CD8-positive, alpha-beta memory T cell (primary cell): ENCODE measurements at regions not wholly inside any gene's neighbourhood (a gene's known extent, or its start where the extent isn't known, plus 50 kb on each side); places are given as distances from the start of the nearest gene placed in this dataset.
"Not testable (repeated sequence)": the region's sequence is repeated elsewhere in the genome, so short reads cannot be mapped to it uniquely, and the experiment has no call there.

Experiments used
- CTCF ChIA-PET: fragments of 350-600 bp; sonication (Branson Sonifier 250); formaldehyde crosslinking; loops from one replicate; lab custom pipeline; 2021; ENCODE audit warnings: antibody characterized with exemption; lab: Charles Lee
- POLR2A ChIA-PET: fragments of 350-600 bp; sonication (Branson Sonifier 250); formaldehyde crosslinking; loops from one replicate; lab custom pipeline; 2021; ENCODE audit warnings: antibody characterized with exemption; lab: Charles Lee
- DNase-seq, 5 donors: peaks; one replicate each; pipeline versions ENCODE4 v3.0.0 to v3.0.0-alpha.2; 2020 to 2022; ENCODE audit warnings: mixed read lengths in 1 of 5
- H3K27ac ChIP-seq: one replicate; pipeline ENCODE4 v1.7.0; 2013; ENCODE audit warnings: low read depth, mild to moderate bottlenecking, low read length, moderate library complexity
- H3K27me3 ChIP-seq: 2 replicates; pipeline ENCODE4 v1.7.0; 2013; ENCODE audit warnings: low read length, mild to moderate bottlenecking; ENCODE audit not compliant: insufficient read depth, poor library complexity, severe bottlenecking
- H3K36me3 ChIP-seq: 2 replicates; pipeline ENCODE4 v1.7.0; 2013; ENCODE audit warnings: mild to moderate bottlenecking, low read length, moderate library complexity; ENCODE audit not compliant: insufficient read depth
- H3K4me1 ChIP-seq: 2 replicates; pipeline ENCODE4 v1.7.0; 2013; ENCODE audit warnings: mild to moderate bottlenecking, low read length, moderate library complexity; ENCODE audit not compliant: insufficient read depth
- H3K4me3 ChIP-seq: 2 replicates; pipeline ENCODE4 v1.7.0; 2013; ENCODE audit warnings: mild to moderate bottlenecking, low read length
- H3K9me3 ChIP-seq: 2 replicates; pipeline ENCODE4 v1.7.0; 2013; ENCODE audit warnings: mild to moderate bottlenecking, low read length
- H3K27ac Mint-ChIP-seq, 8 donors: one replicate each; pipeline ENCODE4 v1.8.0; 2020 to 2021; ENCODE audit warnings: mixed read lengths in 8 of 8, mild to moderate bottlenecking in 6 of 8, inconsistent platforms in 3 of 8, moderate library complexity in 3 of 8
- H3K27me3 Mint-ChIP-seq, 2 donors: one replicate each; pipeline ENCODE4 v1.8.0; 2020 to 2021; ENCODE audit warnings: mixed read lengths in 2 of 2, mild to moderate bottlenecking in 1 of 2, moderate library complexity in 1 of 2
- H3K36me3 Mint-ChIP-seq, 3 donors: one replicate each; pipeline ENCODE4 v1.8.0; 2020 to 2021; ENCODE audit warnings: mixed read lengths in 3 of 3, inconsistent platforms in 1 of 3, mild to moderate bottlenecking in 1 of 3
- H3K4me1 Mint-ChIP-seq, 3 donors: one replicate each; pipeline ENCODE4 v1.8.0; 2020 to 2021; ENCODE audit warnings: mixed read lengths in 3 of 3, inconsistent platforms in 1 of 3, mild to moderate bottlenecking in 1 of 3
- H3K4me3 Mint-ChIP-seq, 7 donors: one replicate each; pipeline ENCODE4 v1.8.0; 2020 to 2021; ENCODE audit warnings: mixed read lengths in 7 of 7, mild to moderate bottlenecking in 6 of 7, moderate library complexity in 4 of 7, inconsistent platforms in 2 of 7
- H3K9me3 Mint-ChIP-seq, 5 donors: one replicate each; pipeline ENCODE4 v1.8.0; 2020 to 2022; ENCODE audit warnings: mixed read lengths in 5 of 5, mild to moderate bottlenecking in 3 of 5, moderate library complexity in 2 of 5, inconsistent platforms in 1 of 5

DNA sequence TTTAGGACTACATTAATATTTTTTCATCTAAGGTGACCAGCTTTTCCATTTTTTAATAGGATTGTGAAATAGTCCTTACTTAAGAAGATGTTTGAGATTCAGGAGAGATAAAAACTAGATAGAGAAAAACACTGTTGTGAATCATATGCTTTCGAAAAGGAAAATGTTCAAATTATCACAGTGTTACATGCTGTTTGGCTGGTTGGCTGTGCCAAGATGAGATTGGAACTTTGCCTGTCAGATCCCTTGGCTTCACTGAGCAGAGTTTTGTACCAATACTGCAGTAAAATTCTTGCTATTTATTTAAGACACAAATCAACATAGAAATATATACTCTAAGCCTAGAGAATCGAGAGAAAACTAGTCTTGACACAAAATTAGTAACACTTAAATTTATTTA is 117.2 kb downstream of the OXSM start:
- Histone ChIP-seq H3K27ac (no peak overlapping the region), H3K4me1 (peaks cover 3% of the 10 kb centered on the region), H3K27me3 (no peaks in the 10 kb centered on the region), H3K4me3 (no peak overlapping the region), H3K36me3 (no peaks in the 10 kb centered on the region), H3K9me3 (no peaks in the 10 kb centered on the region)
- Mint-ChIP-seq H3K9me3 (peaks cover 0 to 6% (median 0%) of the 10 kb centered on the region in 5 donors), H3K27ac (no peak overlapping the region), H3K4me1 (peaks cover 11 to 31% (median 25%) of the 10 kb centered on the region in 3 donors), H3K36me3 (peaks cover 0 to 8% (median 0%) of the 10 kb centered on the region in 3 donors), H3K27me3 (peaks cover 3 to 4% of the 10 kb centered on the region in 2 donors), H3K4me3 (no peak overlapping the region)
- no peak for DNase-seq
- ChIA-PET CTCF (no interaction called here), POLR2A (no interaction called here)

DNA sequence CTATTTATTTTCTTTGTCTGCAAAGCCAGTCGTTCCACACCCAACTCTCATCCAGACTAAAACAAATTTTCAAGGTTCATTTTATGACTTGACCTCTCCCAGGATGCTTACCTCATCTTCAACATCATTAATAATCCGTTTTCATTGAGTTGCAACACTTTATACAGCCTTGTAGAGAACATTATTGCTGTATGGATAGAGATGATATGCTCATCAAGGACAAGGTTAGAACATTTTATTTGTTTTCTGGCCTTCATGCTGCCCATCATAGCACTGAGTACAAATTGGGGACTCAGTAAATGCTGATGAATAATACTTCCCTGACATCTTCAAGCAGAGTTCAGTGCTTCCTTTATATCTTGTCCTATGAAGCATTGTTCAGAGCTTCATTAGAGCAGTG is 120.2 kb downstream of the OXSM start:
- Histone ChIP-seq H3K4me1 (peaks cover 5% of the 10 kb centered on the region), H3K27me3 (no peaks in the 10 kb centered on the region), H3K4me3 (no peak overlapping the region), H3K27ac (no peak overlapping the region), H3K9me3 (no peaks in the 10 kb centered on the region), H3K36me3 (no peaks in the 10 kb centered on the region)
- ChIA-PET POLR2A (no interaction called here), CTCF (no interaction called here)
- H3K4me1 Mint-ChIP-seq = peaks cover 9 to 23% (median 21%) of the 10 kb centered on the region in 3 donors
- H3K9me3 Mint-ChIP-seq = peaks cover 0 to 6% (median 0%) of the 10 kb centered on the region in 5 donors
- H3K27me3 Mint-ChIP-seq = peaks cover 3 to 4% of the 10 kb centered on the region in 2 donors
- no peak overlapping the region for H3K4me3 Mint-ChIP-seq
- H3K36me3 Mint-ChIP-seq = peaks cover 0 to 9% (median 0%) of the 10 kb centered on the region in 3 donors
- H3K27ac Mint-ChIP-seq = no peak overlapping the region
- DNase-seq = no peak

DNA sequence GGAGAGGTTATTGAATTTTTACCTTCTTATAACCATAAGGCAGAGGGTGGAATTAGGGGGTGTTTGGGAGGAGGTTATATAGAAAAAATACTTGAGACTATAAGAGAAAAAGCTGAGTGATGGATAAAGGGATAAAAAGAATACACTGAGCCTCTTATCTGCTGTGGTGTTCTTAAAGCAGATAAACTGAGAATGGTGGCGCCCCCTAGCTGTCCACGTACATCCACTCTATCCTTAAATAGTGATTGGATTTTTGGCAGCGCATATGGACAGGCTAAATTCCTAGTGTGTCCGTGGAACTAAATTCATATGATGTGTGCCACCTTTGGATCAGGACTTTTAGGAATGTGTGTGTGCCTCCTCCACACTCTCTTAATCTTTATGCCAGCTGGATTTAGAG is 121.1 kb downstream of the OXSM start:
- H3K27ac Mint-ChIP-seq = peak overlapping the region; percentile 27 to 98 (median 95)
- Histone ChIP-seq H3K27ac (no peak overlapping the region), H3K9me3 (no peaks in the 10 kb centered on the region), H3K4me1 (peaks cover 5% of the 10 kb centered on the region), H3K4me3 (no peak overlapping the region), H3K36me3 (no peaks in the 10 kb centered on the region), H3K27me3 (no peaks in the 10 kb centered on the region)
- H3K4me3 Mint-ChIP-seq = no peak overlapping the region
- POLR2A ChIA-PET = no interaction called here
- peak in 4 of 5 donors; percentile 3 to 48 (median 13) for DNase-seq
- H3K27me3 Mint-ChIP-seq = peaks cover 2 to 4% of the 10 kb centered on the region in 2 donors
- H3K4me1 Mint-ChIP-seq = peaks cover 9 to 23% (median 21%) of the 10 kb centered on the region in 3 donors
- CTCF ChIA-PET = no interaction called here
- H3K9me3 Mint-ChIP-seq = peaks cover 0 to 6% (median 0%) of the 10 kb centered on the region in 5 donors
- peaks cover 0 to 9% (median 0%) of the 10 kb centered on the region in 3 donors for H3K36me3 Mint-ChIP-seq

DNA sequence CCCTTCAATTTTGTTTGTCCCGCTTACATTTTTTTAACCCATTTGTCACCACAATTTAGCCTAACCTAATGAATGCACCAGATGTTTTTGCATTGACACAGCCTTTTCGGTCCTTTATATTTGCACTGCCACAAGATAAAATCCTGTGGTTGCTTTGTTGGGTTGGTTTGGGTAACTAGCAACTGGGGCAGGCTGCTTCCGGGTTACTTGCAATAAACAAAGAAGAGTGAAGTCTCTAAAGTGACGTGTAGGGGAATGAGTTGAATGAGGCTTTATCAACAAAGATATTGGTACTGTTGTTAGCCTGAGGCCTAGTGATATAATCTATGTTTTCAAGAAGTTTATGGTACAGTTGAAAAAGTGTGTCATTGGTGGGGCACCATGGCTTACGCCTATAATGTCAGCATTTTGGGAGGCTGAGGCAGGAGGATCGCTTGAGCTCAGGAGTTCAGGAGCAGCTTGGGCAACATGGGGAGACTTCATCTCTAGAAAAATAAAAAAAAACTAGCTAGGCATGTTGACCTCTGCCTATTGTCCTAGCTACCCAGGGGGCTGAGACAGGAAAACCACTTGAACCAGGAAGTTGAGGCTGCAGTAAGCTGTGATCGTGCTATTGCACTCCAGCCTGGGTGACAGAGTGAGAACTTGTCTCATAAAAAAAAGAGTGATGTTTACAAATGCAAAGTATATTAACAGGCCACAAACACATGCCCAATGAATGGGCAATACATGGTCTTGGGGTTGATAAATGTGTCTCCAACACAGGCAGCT is 121.8 kb downstream of the OXSM start:
- Histone ChIP-seq H3K4me1 (peaks cover 5% of the 10 kb centered on the region), H3K4me3 (no peak overlapping the region), H3K36me3 (no peaks in the 10 kb centered on the region), H3K27me3 (no peaks in the 10 kb centered on the region), H3K9me3 (no peaks in the 10 kb centered on the region), H3K27ac (peak overlapping the region; percentile 32)
- Mint-ChIP-seq H3K4me3 (peak overlapping the region in 6 of 7 donors; percentile 1 to 58 (median 20)), H3K4me1 (peaks cover 9 to 23% (median 21%) of the 10 kb centered on the region in 3 donors), H3K9me3 (peaks cover 0 to 6% (median 0%) of the 10 kb centered on the region in 5 donors), H3K27me3 (peaks cover 2 to 4% of the 10 kb centered on the region in 2 donors), H3K36me3 (peaks cover 0 to 9% (median 0%) of the 10 kb centered on the region in 3 donors), H3K27ac (peak overlapping the region; percentile 89 to 98 (median 96))
- peak in 4 of 5 donors; percentile 7 to 51 (median 32) for DNase-seq
- CTCF ChIA-PET = interaction anchor here (1.4 kb wide), 1 partner anchor 49 kb away, joined by 3 read pairs; no protein-coding TSS in a partner anchor
- POLR2A ChIA-PET = no interaction called here

DNA sequence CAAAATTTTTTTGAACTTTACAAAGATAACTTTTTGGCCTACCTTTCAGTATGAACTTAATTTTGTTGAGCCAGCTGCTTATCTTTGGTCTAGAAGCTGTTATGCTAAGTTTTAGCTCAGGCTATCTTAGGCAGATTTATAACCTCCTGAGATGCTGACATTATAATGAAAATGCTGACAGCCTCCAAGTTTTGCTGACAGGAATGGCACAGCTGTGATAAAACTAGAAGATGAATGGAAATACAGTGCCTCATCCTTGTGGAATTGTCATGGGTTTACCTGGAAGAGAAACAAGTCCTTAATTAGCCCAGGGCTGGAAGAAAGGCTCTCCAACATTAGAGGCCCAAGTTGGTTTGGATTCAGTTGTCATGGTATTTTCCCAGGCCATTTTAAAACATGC is 123.3 kb downstream of the OXSM start:
- Histone ChIP-seq H3K9me3 (no peaks in the 10 kb centered on the region), H3K4me1 (peaks cover 5% of the 10 kb centered on the region), H3K27ac (no peak overlapping the region), H3K36me3 (no peaks in the 10 kb centered on the region), H3K4me3 (no peak overlapping the region), H3K27me3 (no peaks in the 10 kb centered on the region)
- H3K4me1 Mint-ChIP-seq = peaks cover 9 to 23% (median 21%) of the 10 kb centered on the region in 3 donors
- DNase-seq = no peak
- H3K36me3 Mint-ChIP-seq = peaks cover 0 to 9% (median 0%) of the 10 kb centered on the region in 3 donors
- H3K27me3 Mint-ChIP-seq = peaks cover 4 to 5% of the 10 kb centered on the region in 2 donors
- H3K4me3 Mint-ChIP-seq = no peak overlapping the region
- POLR2A ChIA-PET = no interaction called here
- H3K27ac Mint-ChIP-seq = no peak overlapping the region
- peaks cover 0 to 6% (median 0%) of the 10 kb centered on the region in 5 donors for H3K9me3 Mint-ChIP-seq
- CTCF ChIA-PET = no interaction called here

DNA sequence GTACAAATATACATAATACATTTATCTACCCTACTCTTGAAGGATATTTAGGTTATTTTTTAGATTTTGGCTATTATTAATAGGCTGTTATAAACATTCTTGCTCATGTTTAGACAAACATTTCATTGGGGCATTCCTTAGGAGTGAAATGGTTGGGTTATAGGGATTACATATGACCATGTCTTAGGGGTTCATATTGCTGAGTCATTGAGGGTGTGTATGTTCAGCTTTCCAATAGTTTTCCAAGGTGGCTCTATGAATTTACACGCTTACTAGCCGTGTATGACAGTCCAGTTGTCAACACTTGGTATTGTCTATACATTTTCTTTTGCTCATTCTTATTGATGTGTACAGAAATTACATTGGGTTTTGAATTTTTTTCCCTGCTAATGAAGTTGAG is 125.8 kb downstream of the OXSM start:
- no peaks in the 10 kb centered on the region for H3K36me3 ChIP-seq
- H3K4me3 ChIP-seq = no peak overlapping the region
- H3K27ac ChIP-seq = no peak overlapping the region
- Mint-ChIP-seq H3K9me3 (peaks cover 0 to 5% (median 0%) of the 10 kb centered on the region in 5 donors), H3K27me3 (peaks cover 14 to 24% of the 10 kb centered on the region in 2 donors), H3K4me1 (peaks cover 9 to 19% (median 19%) of the 10 kb centered on the region in 3 donors), H3K36me3 (peaks cover 0 to 23% (median 0%) of the 10 kb centered on the region in 3 donors), H3K27ac (no peak overlapping the region), H3K4me3 (no peak overlapping the region)
- ChIA-PET CTCF (no interaction called here), POLR2A (no interaction called here)
- H3K4me1 ChIP-seq = peaks cover 5% of the 10 kb centered on the region
- H3K27me3 ChIP-seq = no peaks in the 10 kb centered on the region
- H3K9me3 ChIP-seq = no peaks in the 10 kb centered on the region
- DNase-seq = no peak

DNA sequence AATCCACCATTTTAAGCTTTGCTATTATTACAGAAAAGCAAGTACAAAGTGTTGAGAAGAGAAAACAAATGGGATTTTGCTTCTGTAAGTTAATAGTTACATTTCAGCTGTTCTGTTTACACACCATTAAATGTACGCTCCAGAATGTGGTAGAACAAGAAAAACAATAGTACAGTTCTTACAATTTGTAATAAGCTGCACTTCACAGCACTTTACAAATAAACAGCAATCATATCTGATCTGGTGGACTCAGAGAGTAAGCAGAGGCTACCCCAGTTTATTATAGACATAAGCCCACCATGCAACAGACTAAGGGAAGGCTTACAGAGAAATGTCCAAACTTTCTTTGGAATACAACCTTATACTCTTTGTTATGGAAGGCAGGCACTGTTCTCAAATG is 126.4 kb downstream of the OXSM start:
- H3K27ac ChIP-seq = no peak overlapping the region
- H3K27me3 ChIP-seq = no peaks in the 10 kb centered on the region
- ChIA-PET CTCF (no interaction called here), POLR2A (no interaction called here)
- H3K4me3 Mint-ChIP-seq = no peak overlapping the region
- H3K36me3 Mint-ChIP-seq = peaks cover 0 to 27% (median 0%) of the 10 kb centered on the region in 3 donors
- no peak for DNase-seq
- peaks cover 0 to 4% (median 0%) of the 10 kb centered on the region in 5 donors for H3K9me3 Mint-ChIP-seq
- H3K4me1 Mint-ChIP-seq = peaks cover 8 to 14% (median 13%) of the 10 kb centered on the region in 3 donors
- no peaks in the 10 kb centered on the region for H3K9me3 ChIP-seq
- H3K36me3 ChIP-seq = no peaks in the 10 kb centered on the region
- H3K27ac Mint-ChIP-seq = no peak overlapping the region
- no peak overlapping the region for H3K4me3 ChIP-seq
- peaks cover 5% of the 10 kb centered on the region for H3K4me1 ChIP-seq
- H3K27me3 Mint-ChIP-seq = peaks cover 14 to 30% of the 10 kb centered on the region in 2 donors

DNA sequence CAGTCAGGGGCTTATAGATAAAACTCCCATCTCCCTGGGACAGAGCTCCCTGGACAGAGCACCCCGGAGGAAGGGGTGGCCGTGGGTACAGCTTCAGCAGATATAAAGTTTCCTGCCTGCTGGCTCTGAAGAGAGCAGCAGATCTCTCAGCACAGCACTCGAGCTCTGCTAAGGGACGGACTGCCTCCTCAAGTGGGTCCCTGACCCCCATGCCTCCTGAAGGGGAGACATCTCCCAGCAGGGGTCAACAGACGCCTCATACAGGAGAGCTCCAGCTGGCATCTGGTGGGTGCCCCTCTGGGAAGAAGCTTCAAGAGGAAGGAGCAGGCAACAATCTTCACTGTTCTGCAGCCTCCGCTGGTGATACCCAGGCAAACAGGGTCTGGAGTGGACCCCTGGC is 142.1 kb downstream of the OXSM start:
- H3K4me3 ChIP-seq, H3K36me3 Mint-ChIP-seq, H3K4me3 Mint-ChIP-seq, DNase-seq, H3K27ac ChIP-seq, POLR2A ChIA-PET, H3K4me1 Mint-ChIP-seq, H3K27me3 ChIP-seq, H3K4me1 ChIP-seq, H3K9me3 ChIP-seq, CTCF ChIA-PET, H3K27ac Mint-ChIP-seq, H3K36me3 ChIP-seq: not testable (repeated sequence)
- Mint-ChIP-seq H3K27me3 (peaks cover 2 to 23% of the 10 kb centered on the region in 2 donors), H3K9me3 (peaks cover 14 to 24% (median 22%) of the 10 kb centered on the region in 5 donors)
